NK-92 treated with Interleukin-12 subunit alpha and Interleukin-12 subunit beta, amount 100 ng/mL, for 24 hours (cell line): ENCODE measurements at regions not wholly inside any gene's neighbourhood (a gene's known extent, or its start where the extent isn't known, plus 50 kb on each side); places are given as distances from the start of the nearest gene placed in this dataset.
"Not testable (repeated sequence)": the region's sequence is repeated elsewhere in the genome, so short reads cannot be mapped to it uniquely, and the experiment has no call there.

ENCODE experiments used
- DNase-seq: peaks from one replicate; lab custom pipeline; 2025; lab: John Stamatoyannopoulos, UW

DNA sequence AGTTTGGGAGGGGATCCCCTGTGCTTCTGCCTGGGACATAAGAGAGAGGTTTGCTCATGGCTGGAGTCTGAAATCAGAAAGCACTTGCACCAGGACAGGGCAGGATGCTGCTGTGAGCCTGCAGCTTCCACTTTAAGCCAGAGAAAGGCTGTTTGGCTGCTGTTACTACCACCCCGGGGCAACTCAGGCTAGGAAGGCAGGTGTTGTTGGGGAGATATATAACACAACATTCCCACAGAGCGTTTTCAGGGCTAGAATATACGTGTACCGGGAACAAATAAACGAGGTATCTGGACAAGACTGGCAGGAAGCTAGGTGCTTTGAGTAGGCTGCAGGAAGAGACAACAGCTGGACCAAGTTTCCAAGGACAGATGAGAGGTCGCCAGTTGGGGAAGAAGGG is 313.3 kb upstream of the CCL2 start:
- no peak for DNase-seq

DNA sequence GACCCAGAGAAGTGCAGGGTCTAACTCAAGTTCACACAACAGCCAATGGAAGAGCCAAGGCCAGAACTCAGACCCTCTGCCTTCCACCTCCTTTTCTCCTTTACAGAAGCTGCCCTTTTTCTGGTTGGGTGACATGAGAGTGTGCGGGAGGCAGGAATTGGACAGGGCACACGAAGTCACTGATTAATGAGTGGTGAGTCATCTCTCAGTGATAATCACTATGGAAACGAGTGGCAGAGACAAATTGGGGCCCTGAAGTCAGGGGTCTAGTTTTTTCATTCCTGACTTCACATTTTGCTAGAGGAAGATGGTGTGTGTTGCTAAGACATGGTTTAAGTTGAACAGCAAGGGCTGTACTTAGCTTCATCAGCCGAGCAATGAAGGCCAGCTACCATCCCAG is 312.7 kb upstream of the CCL2 start:
- no peak for DNase-seq

DNA sequence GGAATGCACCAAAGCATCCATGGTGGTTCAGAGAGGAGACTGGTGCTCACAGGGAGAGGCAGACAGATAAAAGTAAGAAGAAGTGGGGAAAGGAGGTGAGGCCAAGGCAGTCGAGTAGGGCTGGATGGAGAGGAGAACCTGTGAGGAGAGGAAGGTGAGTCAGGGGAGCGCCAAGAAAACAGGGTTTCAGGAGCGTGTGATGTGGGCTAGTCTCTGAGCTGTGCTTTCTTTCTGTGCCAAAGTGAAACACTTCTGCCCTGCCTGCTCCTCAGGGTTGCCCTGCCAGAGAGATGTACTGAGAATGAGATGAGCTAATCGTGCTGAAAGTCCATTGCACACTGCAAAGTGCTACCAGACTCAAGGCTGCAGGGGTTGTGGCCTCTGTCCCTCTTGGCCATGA is 310.7 kb upstream of the CCL2 start:
- DNase-seq: no peak

DNA sequence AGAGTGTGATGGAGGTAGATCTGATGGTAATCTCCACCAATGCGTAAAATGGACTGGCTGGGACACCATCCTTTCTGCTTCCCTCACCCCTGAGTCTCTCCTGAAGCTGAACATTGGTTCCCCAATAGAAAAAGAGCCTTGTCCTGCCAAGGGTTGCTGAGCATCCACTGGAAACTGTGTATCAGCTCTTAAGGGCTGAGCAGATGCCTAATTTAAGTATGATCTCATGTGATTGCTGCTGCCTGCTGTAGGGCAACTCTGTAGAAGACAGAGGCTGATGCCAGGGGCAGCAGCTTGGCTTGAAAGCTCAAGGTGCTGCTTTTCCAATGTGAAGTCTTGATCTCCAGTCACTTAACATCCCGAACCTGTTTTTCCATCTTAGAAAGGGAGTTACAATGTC is 310.3 kb upstream of the CCL2 start:
- no peak for DNase-seq

DNA sequence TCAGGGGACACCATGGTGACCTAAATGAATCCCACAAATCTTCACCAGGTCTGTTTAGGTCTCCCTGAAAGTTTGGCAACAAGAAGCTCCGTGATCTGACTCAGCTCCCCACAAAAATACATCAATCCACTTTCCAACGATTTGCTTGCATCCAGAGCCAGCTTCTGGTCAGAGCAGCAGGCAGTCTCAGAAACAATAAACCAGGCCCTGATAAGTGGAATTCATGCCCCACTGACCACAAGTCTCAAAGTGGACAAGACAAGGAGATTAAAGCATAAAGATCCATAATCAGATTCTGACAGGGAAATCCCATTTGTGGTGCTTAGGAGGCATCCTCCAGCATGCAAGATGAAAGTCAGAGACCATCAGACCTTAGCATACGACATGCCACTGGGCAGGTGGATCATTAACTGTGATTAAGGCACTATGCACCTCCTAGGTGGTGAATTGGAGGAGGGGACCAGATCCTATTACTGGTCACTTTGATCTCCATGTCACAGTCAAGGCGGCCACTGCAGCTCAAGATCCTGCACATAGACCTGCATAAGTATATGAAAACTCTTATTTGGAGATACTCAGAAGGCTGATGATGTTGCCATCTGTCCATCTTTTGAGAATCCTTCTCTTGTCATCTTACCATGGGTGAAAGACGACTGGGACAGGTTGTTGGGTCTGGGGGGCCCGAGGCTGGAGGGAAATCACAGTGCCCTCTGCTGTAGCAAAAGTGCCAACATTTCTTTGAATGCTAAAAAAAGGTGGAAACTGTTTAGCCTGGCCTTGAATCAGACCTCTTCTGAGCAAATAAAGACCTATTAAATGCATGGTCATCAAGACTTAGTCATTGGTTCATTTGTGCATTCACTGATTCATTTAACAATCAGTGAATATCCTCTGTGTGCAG is 309.2 kb upstream of the CCL2 start:
- no peak for DNase-seq

DNA sequence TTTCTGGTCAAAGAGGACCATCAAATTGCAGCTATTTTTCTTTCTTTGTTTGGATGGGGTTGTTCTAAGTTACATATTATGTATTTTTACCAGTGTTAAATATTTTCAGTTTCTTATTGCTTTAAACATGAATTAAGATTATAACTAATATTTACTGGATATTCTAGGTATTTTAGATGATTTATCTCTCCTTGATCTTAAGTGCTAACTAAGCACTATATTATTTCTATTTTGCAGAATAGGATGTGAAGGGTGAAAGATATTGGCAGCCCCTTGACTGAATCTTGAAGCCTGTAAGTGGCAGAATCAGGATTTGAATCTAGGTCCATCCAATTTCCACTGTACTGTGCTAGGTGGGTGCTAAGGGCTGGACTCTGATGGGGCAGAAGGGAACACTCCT is 307.3 kb upstream of the CCL2 start:
- DNase-seq: no peak

DNA sequence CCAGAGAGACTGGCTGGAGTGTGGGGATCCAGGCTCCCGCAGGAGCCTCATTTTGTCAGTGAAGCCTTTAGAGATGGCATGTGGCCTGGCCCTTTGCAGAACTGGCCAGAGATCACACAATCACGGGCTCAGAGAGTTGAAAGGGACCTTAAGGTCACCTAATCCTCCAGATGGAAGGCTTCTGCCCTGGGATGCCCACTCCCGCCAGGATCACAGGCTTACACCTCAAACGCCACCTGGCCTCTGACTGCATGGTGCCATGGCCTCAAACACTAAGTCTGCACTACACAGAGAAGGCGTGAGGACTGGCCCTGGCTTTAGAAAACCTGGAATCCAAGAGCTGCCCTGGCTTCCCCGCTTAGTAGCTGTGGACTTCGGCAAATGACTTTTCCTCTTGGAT is 306.8 kb upstream of the CCL2 start:
- no peak for DNase-seq

DNA sequence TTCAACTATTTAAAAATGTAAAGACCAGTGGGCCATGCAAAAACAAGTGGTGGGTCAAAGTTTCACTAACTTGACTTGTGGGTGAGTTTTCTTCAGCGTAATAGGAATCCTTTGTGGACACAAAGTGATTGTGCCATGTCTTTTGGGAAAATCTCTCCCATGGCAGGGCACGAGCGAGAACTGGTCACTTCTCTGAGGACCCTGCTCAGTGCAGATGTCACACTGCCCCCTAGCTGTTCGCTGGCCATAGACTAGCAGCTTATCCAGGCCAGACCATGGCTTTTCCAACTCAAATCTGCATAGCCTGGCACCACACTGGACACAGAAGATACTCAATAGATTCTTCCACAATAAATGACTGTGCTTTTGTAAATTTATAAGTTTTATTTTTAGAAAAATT is 306.0 kb upstream of the CCL2 start:
- no peak for DNase-seq

DNA sequence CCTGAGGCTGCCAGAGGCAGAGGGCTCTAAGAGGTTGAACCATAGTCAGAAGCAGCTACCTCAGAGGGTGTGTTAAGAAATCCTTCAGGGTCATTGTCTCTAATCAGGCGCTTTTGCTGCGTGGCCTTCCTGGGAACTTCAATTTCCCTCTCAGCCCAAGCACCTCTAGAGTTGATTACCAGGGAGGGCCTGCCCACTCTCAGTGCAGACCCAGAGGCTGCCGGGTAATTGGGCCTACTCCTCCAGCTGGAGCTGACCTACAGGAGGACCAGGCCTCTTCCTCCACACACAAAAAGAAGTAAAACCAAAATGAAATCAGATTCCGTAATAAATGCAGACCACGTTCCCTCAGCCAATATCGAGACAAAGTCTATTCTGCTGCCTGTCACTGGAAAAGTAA is 305.0 kb upstream of the CCL2 start:
- no peak for DNase-seq

DNA sequence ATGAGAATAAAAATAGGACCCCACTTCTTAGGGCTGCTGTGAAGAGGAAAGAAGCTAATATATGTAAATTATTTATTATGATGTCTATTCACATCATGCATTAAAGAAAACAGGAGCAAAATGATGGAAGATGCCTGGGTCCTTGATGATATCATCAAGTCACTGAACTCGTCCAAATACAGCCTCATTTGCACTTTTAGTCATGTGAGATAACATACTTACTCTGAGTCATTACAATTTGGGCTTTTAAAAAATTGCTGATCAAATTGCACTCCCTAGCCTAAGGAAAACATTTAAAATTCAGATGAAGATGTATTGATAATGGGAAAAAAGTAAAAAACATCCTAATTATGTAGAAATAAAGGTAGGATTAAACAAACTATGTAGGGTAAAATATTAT is 302.7 kb upstream of the CCL2 start:
- no peak for DNase-seq

DNA sequence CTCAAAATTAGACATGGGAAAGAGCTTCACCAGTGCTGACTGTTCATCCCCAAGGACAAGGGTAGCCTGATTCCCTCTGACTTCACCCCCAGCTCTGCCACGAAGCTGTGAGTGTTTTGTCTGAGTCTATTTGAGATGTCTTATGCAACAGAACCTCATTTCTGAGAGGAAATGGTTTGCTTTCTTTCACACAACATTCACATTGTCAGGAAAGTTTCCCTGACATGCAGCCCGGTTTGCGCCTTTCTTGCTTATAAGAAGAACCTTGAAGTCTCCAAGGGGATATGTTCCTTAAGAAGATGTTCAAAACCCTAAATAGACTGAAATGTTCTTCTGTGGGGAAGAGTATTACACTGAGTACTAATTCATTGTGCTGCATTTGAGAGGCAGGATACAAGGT is 300.5 kb upstream of the CCL2 start:
- no peak for DNase-seq

DNA sequence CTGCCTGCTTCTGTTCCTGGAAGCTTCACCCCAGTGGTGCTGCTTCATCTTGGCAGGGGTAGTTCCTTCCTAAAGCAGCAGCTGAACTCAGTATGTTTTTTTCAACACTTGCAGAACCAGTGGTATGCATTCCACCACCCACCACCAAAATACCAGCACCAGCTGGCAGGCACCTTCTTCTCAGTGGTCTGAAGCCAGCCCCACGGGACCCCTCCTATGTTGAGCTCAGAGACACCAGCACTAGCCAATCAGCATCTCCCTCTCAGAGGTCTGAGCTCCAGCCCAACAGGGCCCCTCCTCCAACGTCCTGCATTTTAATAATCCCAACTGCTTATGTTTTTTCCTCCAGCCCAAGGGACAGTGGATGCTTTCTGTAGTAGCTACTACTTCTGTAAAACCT is 299.6 kb upstream of the CCL2 start:
- DNase-seq: no peak

DNA sequence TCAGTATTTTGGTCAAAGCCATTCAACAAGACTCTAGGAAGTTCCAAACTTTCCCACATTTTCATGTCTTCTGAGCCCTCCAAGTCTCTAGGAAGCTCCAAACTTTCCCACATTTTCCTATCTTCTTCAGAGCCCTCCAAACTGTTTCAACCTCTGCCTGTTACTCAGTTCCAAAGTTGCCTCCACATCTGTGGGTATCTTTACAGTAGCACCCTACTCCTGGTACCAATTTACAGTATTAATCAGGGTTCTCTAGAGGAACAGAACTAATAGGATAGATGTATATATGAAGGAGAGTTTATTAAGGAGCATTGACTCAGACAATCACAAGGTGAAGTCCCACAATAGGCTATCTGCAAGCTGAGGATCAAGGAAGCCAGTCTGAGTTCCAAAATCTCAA is 296.0 kb upstream of the CCL2 start:
- not testable (repeated sequence) for DNase-seq

DNA sequence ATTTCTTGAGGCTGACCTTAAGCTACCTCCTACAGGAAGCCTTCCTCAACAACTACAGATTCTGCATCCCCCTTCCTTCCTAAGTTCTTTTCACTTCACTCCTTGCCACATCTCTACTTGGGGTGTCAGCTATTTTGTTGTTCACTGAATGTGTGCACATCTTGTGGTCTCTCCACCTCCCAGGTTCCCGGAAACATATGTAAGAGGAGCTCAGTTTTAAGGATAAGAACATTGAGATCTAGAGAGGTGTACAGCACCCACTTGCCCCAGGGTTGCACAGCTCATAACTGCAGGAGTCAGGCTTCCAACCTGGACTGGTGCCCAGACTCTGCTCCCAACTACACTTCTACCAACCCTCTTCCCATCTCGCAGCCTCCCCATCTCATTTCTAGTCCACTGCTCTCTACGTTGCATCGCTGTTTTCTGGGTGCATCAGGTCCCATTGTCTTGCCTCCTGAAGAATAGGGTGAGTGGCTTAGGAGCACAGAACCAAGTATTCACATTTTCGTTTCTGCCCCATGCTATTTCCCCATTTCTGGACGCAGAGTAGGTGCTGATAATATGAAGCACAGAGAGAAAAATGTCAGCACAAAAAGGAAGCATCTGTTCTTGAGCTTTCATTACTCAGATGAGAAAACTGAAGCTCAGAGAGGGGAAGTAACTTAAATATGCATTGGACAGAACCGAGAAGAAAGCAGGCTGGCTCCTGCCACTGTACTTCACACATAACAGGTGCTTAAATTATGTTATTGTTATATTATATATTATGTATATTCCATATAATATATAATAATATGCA is 292.0 kb upstream of the CCL2 start:
- no peak for DNase-seq

DNA sequence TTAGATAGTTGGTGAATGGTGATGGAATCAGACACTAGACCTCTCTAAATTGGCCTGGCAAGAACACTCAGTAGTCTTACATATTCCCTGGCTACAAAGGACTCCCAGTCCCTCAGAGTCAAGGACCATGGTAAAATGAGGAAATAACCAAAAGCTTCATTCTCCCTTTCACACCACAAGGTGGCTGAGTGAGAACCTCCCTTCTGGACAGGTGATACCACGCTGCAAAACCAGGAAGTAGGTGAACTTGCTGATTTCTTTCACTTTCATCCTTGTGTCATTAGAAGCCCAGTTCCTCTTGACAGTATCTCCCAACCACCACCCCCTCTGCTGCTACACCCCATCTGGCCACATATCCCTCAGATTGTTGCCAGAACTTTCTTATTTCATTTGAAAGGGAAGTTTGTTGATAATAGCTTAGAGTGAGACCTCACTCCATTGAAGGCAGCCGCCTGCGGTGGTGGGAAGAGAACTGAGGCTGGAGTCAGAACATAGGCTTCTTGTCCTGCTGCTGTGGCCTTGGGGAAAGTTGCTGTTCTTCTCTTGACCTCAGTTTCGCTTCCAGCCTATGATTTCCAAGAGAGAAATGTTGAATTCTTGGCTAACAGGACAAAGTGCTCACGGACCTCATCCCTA is 290.6 kb upstream of the CCL2 start:
- no peak for DNase-seq

DNA sequence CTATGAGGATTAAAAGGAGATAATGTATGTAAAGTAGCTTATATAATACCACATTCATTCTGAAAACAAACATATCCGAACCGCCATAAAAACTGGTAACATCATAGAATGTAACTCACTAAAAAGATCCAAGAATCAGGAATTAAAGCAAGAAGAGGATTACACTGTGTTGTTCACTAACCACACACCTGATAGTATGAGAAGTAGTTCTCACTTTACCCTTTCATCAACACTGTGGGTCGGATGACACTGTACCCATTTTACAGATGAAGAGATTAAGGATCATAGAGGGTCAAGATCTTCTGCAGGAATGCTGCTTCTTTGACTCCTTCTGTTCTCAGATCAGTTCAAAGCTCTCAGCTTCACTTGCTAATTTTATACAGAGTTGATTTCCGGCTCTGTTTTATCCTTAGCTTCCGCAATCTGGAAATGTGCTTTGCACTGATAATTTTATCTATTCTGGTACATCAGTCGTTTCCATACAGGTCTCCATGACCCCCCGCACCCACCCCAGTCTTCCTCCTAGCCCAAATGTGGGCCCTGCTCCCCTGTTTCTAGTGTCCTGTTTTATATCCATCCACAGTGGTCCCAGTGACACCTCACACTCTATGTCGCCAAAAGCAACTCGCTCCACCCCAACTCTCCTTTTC is 288.6 kb upstream of the CCL2 start:
- DNase-seq: no peak

DNA sequence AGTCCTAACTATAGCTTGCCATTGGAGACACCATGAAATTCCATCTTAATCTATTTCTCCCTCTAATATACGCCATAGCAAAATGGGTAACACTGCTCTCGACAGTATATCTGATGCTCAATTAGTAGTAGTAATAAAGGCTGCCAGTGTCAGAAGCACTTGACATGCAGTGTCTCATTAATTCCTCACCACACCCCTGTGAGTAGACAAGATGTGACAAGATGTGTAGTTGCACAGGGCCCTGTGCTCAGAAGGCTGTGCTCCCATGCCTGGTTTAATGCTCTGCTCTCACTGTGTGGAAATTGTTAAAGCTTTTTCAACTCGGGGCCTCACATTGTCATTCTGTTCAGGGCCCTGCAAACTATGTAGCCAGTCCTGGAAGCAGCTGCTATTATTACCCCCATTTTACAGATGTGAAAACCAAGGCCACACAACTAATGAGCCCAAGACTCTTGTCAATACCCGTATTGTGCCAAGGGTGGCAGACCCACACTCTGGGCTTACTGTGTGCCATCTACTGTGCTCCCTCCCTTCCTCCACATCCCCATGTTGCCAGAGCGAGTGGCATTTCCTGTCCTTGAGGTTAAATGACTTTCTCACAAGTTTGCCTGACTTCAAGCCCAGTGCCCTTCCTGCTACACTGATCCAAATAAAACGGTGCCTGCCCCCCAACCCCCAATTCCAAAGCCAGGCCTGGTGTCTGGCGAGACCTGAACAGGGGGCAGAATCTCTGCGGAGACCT is 287.3 kb upstream of the CCL2 start:
- no peak for DNase-seq

DNA sequence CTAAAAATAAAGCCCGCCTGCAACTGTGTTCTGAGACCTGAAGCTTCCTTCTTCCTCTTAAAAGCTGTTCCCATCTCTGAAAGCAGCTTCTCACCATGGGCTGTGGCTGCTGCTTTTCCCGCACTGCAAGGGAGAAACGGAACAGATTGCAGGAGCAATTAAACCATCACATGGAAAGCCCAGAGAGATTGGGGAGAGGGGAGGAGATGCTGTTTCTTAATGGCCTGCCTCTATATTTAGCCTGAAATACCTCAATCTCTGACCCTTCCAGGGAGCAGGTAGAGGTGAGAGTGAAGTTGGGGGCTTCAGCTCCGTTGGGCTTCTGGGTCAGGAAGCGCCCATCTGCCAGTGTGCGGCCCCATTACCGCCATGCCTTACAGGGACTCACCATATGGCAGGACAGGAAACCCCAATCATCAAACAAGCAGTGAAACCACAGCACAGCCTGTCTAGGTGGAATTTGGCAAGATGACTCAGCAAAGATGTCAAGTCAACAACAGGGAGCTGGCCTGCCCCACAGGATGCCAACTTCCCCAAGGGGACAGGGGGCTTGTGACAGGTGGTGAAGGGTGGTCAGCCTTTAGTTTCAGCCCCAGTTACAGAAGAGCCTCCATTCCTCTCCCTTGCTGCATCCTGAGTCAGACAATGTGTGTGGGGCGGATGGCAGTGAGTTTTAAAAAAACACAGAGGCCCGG is 286.6 kb upstream of the CCL2 start:
- peak; percentile 17 for DNase-seq

DNA sequence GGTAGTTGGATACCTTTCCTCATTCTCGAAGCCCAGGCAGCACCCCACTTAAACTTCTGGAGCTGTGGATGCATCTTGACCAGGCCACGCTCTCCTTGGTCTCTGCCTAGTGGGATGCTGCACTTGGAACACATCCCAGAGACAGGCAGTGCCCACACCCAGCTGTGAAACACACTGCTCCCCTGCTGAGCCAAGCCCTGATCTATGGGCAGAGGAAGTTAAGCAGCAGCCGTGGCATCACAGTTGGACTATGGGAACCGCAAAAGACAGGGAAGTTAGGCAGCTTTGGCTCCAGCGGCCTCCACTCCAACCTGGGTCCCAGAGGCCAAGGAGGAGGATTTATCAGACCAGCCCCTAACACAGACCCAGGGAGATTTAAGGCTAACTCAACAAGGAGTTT is 284.8 kb upstream of the CCL2 start:
- DNase-seq: no peak

DNA sequence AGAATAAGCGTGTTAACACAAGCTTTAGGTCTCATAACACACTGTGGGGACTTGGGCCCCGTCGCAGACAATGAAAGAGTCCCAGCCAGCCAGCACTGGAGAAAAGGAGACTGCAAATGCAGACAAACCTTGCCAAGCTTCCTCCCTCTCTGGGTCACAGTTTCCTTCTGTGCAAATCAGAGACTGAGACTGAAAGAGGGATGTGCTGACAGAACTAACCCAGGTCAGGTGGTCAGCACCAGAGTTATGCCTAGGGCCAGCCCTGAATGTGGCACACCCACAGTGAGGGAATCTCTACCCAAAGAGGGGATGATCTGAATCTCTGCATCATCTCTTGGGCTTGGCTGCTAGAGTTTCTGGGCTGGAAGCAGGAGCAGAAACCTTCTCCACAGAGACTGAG is 282.3 kb upstream of the CCL2 start:
- DNase-seq: no peak

DNA sequence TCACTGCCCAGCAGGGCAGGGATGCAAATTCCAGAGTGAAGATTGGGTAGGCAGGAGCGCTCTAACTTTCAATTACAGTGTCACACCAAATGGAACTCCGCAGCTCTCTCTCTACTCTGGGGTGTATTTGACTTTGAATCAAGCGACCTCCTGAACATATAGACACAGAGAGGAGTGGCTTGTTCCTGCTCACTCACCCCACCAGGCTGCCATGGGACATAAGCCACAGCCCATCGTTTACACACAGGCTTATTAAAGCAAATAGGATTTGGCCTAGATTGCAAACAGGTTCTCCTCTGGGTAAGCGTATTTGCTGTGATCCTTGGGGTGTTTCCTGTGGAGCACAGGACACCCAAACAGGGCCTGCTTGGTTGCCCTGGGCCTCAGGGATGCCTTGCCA is 281.6 kb upstream of the CCL2 start:
- no peak for DNase-seq
